ENCODE measurements at regions not wholly inside any gene's neighbourhood (a gene's known extent, or its start where the extent isn't known, plus 50 kb on each side); places are given as distances from the start of the nearest gene placed in this dataset.
"Not testable (repeated sequence)": the region's sequence is repeated elsewhere in the genome, so short reads cannot be mapped to it uniquely, and the experiment has no call there.

DNA sequence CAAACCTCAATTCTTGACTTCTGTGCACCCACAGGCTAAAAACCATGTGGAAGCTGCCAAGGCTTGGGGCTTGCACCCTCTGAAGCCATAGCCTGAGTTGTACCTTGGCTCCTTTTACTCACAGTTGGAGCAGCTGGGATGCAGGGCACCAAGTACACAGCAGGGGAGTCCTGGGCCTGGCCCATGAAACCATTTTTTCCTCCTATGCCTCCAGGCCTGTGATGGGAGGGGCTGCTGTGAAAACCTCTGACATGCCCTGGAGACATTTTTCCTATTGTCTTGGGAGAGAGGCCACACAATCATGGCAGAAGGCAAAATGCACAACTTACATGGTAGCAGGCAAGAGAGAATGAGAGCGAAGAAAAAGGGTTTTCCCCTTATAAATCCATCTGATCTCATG is 568.6 kb downstream of the SMARCA1 start:
- not testable (repeated sequence) for DNase-seq

DNA sequence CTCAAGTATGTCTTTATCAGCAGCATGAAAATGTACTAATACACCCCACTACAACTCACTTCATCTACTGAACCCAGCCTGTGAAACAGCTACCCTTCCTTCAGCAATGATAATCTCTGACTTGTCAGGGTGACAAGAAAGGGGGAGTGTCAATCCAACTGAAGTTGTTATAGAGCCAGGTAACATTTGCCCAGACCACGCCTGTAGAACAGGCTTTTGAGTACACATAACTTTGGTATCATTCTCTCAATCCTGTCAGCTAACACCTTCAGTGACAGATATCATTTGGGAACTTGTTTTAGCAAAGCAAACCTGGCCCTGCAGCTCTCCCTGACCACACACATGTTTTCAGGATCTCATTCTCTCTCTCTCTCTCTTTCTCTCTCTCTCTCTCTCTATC is 592.2 kb downstream of the SMARCA1 start:
- no peak for DNase-seq

DNA sequence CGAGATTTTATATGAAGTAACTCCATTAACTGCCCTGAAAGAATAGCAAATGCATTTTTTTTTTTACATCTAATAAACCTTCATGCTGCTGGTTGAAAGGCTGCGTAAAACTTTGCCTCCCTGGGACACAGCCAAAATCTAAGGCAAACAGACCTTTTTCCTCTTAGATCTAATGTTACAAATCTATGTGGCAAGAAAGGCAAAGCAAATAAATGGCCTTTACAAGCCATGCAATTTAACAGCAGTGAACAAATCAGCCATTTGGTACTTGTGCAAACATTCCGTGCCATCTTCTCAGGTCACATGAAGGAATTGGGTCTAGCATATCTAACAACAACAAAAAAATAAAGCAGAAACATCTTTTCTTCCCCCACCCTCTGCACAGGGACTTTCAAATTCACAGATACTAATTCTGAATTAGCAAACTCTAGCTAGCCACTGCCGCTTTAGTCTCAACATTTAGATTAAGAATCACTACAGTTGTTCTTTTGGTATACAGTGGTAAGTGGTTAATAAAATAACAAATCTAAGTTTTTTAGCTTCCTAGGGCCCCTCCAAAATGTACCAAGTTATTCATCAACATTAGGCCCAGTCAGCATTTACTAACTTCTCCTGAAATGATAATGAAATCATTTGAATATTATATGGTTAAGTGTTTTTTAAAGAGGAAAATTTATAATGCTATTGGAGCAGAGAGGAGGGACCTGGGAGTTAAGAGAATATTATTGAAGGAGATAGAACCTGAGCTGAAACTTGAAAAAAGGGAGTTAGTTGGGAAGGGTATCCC is 593.8 kb downstream of the SMARCA1 start:
- DNase-seq = no peak

DNA sequence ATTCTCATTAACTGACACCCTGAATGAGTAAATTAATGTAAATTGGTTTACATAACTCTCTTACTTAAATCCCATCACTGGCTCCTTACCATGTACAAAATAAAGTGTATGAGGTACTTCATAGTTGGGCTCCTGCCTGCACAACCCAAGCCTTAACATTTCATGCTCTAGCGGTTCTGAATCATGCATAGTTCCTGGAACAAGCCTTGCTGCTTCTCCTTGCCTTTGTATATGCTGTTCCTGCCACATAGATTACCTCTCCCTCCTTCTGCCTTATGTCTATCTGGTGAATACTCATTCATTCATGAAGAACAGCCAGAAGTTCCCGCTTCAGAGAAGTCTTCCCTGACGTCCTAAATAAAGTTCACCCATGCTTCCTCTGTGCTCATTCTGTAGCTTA is 594.7 kb downstream of the SMARCA1 start:
- no peak for DNase-seq

DNA sequence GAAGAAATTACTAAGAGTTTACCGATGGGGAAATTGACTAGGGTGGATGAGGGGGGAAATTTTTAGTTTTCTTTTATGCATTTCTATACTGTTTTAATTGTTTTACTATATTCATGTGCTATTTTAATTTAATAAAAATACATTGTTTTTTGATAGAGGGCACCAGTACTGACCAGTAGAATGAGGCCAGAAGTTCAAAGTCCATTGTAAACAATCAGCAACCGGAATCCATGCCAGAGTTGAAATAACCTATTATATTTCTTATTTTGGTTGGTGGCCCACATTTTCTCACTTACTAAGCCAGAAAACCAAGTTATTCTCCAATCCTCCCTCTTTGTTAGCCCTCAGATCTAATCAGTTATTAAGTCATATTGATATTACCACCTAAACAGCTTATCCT is 595.9 kb downstream of the SMARCA1 start:
- DNase-seq = no peak

DNA sequence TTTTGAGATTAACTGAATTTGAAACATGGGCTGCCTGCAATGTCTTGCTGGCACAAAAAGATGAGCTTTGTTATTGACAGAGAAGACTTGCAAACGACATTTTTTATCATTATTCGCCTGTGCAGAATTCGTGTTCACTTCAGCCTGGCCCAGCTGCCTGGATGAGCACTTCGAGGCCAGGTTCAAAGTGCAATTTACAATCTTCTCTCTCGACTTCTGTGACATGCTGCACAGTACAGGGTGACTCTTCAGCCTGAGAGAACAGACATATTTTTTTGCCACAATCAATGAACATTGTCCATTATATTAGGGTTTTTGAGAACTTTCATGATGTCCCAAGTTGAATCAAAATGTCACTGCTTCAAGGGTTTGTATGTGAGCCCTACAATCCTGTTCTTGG is 616.5 kb downstream of the SMARCA1 start:
- DNase-seq = no peak

DNA sequence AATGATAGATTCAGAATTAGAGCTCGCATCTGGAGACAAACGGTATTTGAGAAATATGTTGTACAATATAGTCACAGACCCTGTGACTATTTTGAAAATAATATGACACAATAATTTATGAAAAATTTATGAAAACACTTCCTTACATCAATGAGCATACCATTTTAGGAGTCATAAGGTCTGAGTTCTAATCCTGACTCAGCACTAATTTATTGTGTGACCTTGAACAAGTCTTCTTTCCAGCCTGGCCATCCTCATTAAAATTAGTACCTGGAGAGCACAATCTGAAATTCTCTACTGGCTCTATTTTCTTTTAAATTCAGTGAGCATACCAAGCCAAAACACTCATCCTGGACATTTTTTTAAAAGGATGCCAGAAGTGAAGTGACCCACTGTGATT is 622.3 kb downstream of the SMARCA1 start:
- DNase-seq = no peak

DNA sequence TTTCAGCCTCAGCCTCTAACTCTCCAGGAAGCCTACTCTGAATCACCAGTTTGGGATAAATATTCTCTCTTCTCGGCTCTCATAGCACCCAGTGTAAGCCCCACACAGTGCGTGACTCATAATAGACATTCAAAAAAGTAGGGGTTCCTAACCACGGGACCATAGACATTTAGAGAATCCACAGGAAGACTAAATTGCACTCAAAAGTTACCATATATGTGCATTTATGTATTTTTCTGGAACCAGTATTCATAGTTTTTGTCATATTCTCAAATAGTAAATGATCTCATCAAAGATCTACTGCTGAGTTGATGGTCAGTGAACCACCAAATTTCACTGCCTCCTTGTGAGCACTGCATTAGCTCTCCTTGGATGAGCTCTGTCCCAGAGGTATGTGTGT is 625.7 kb downstream of the SMARCA1 start:
- no peak for DNase-seq

DNA sequence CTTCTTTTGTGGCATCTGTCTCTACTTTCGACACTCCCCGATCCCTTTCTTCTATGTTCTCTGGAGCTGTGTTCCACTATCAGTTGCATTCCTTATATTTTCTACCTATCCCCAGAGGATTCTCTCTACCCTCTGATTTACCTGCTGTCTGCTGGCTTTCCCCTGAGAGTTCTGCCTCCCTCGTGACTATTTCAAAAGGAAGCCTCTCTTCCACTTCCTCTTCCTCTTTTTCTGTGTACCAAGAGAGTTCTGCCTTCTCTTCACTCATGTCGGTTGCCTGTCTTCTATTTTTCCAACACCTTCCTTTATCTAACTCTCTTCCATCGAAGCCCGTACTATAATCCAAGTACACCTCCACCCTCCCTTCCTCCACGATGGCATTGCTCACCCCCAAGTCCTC is 631.7 kb downstream of the SMARCA1 start:
- DNase-seq = no peak

DNA sequence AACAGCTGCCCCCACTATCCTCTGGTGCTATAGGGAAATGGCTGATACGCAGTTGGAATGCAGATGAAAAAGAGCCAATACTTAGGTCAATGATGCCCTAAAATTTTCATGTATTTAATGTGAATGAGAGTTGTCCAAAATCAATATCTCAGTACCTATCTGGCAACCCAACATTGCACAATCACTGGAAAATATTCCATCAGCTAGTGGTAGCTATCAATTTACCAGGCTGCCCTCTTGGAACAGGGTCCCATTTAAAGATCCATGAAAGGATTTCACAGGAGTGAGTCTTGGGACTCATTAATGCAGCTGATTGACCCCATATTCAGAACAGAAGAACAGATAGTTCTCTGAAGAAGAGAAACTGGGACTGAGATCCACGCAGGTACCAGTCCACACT is 638.9 kb downstream of the SMARCA1 start:
- DNase-seq = no peak

DNA sequence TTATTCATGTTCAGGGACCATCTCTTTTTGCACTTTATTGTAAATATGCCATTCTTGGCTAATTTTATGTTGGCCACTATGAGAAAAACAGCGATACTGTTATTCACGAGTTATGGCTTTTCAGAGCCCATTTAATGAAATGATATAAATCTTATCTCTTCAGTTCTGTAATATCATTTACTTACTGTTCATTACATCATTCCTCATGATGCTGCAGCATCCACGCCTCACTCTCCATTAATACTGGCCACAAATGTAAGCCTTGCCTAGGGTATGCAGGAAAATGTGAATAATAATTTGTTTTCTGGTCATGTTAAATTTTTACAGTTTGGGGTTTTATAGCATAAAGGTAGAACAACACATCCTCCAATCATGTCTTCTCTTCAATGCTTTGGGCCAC is 639.6 kb downstream of the SMARCA1 start:
- DNase-seq = no peak

DNA sequence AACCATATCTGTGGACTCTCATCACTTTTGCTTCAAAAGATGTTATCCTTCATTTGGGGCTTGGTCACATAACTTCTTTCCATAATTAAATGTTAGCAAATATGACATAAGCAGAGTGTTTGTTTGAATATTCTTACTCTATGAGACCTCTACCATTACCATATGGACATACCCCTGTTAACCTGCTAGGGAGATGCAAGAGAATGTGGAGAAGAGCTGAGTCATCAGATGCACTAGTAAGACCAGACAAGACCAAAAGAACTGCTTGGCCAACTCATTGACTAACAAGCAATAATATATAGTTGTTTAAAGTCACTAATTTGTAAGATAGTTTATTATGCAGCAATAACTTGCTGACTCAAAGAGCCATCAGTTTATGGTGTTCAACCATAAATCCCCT is 652.9 kb downstream of the SMARCA1 start:
- no peak for DNase-seq

DNA sequence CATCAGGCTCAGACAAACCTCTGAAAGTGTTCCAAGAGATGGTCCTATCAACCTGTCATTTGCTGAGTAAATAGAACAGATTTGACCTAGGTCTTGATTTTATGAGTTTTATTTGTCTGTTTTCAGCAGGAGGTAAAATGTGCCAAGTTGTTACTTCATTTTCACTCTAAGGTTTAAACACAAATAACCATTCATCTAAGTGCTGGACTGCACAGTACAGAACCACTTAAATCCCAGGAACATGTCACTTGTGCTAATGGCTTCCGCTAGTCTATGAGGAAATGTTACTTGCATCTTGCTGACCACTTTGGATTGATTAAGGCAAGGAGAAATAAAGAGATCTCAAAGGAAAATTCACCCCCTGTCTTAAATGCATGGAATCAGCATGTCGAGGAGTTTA is 660.7 kb downstream of the SMARCA1 start:
- DNase-seq = no peak

DNA sequence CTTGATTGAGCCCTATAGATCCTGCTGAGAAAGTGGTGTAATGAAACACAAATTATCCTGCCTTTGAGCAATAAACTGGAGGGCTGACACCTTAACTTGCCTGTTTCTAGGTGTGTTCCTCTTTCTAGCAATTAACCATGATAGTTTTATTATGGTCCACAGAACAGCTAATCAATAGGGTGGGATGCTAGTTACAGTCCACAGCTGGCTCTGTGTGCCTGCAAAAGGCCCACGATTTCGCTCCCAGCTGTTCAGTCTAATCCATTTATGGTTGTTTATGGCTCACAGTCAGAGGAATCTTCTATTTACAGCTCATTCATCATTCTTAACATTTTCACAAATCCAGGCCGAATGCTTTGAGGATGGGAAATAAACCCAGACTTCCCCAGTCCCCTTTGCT is 674.9 kb downstream of the SMARCA1 start:
- no peak for DNase-seq

DNA sequence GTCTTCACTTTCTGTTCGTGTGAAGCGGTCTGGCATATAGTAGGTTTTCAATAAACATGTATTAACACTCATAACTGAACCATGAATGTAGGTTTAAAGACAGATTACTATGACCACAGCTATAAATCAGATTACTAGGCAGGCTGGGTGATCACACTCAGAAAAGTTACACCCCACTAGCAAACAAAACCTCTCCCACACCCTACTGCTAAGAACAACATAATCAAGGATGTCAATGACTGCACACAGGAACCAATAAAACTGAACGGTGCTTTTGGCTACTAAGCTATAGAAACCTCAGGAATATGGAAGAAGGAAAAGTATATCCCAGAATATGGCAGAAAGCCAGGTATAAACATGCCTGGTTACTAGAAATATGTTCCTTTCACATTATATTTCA is 676.9 kb downstream of the SMARCA1 start:
- no peak for DNase-seq

DNA sequence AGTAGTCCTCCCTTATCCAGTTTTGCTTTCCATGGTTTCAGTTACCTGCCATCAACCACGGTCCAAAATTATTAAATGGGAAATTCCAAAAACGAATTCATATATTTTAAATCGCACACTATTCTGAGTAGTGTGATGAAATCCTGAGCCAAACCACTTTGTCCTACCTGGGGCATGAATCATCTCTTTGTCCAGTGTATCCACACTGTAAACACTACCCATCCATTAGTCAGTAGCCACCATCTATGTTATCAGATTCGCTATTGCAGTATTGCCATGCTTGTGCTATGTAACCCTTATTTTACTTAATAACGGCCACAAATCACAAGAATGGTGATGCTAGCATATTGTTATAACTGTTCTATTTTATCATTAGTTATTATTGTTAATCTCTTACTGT is 704.6 kb downstream of the SMARCA1 start:
- DNase-seq = no peak

DNA sequence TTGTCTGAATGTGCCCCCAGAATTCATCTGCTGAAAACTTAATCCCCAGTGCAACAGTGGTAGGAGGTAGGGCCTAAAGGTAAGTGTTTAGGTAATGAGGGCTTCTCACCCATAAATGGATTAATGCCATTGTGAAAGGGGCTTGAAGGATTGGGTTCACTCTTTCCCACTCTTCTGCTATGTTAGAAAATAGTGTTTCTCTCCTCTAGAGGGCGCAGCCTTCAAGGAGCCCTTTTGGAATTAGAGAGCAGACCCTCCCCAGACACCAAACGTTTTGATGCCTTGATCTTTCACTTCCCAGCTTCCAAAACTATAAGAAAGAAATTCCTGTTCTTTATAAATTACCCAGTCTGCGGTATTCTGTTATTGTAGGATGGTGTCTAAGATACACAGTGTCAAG is 706.4 kb downstream of the SMARCA1 start:
- DNase-seq = no peak

DNA sequence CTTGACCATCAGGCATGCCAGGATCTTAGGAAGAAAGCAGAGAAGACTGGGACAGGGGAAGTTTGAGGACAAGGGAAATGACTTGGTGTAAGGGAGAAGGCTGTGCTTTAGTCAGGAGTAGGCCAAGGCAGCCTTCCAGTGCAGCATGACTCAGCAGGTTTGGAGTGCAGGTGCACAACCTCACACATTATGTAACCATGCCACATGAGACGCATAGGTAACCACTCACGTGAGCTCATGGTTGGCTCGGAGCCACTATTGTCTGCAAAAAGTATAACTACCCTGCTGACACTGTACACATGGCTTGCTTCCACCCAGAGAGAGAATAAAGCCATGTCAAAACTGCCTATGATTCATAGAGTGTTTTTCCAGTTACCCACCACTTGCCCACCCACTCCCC is 715.9 kb downstream of the SMARCA1 start:
- peak in 1 of 5 experiments; percentile 10 for DNase-seq

DNA sequence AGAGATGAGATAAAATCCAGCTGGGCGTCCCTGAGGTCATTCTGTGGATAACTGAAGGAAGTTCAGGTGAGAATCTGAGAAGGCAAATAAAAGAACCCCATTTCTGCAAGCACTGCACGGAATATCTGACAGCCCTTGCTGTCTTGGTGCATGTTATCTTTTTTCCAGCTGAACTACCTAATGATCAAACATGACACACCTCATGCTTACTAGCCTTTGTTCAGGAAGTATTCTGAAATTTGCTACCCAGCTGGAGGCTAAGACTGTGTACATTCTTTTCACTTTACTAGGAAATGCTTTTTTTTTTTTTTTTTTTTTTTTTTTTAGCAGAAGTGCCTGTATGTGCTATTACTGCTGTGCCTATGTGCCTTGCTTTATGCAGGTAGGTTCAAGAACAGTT is 718.1 kb downstream of the SMARCA1 start:
- no peak for DNase-seq

DNA sequence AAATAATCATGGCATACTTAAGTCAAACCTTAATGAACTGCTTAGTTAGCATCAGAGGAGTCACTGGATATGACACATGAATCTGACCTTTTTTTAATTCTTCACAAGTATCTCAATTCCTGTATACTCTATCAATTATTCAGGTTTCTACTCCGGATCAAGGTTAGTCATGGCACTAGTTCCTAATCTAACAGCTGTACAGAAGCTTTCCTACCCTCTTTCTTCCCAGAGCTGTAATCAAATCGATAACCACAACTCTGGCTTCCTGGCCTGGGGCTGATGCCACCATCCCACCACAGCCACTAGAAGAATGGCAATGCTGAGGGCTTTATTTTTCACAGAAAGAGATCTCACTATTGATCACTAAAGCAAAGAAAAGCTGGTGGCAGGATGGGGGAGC is 718.5 kb downstream of the SMARCA1 start:
- no peak for DNase-seq

DNA sequence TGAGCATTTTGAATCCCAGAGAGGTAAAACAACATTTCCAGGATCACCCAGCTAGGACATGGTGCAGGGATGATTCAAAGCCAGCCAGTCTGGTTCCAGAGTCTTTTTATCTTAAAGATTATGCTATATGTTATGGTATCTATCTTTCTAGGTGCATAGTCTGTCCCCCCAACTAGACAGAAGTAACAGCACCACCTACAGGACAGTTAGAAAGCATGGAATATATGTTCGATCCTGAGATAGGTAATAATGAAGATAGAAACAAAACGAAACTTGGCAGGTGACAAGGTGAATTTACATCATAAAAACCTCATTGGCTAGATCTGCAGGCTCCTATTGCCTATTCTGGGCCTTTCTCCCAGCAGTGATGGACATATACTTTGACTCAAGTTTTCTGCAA is 723.2 kb downstream of the SMARCA1 start:
- no peak for DNase-seq

DNA sequence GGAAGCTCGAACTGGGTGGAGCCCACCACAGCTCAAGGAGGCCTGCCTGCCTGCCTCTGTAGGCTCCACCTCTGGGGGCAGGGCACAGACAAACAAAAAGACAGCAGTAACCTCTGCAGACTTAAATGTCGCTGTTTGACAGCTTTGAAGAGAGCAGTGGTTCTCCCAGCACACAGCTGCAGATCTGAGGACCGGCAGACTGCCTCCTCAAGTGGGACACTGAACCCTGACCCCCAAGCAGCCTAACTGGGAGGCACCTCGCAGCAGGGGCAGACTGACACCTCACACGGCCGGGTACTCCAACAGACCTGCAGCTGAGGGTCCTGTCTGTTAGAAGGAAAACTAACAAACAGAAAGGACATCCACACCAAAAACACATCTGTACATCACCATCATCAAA is 730.9 kb upstream of the ACTRT1 start:
- peak in 1 of 5 experiments; percentile 4 for DNase-seq

DNA sequence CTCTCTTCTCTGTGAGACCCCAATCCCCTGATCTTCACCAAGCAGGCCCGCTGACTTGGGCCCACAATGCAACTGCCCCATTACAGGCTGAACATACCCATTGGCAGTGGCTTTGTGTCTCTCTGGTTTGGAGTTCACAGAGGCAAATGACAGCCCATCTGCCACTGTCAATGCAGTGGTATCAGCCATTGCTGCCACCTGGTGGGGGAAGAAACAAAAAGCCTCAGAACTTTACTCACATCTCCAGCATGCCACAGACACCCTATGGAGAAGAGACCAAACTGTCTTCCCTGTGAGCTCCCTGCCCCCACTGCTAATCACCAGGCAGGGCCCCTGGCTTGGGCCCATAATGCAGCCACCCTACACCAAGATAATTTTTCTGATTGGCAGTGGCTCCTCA is 729.3 kb upstream of the ACTRT1 start:
- DNase-seq = peak in 1 of 5 experiments; percentile 38

DNA sequence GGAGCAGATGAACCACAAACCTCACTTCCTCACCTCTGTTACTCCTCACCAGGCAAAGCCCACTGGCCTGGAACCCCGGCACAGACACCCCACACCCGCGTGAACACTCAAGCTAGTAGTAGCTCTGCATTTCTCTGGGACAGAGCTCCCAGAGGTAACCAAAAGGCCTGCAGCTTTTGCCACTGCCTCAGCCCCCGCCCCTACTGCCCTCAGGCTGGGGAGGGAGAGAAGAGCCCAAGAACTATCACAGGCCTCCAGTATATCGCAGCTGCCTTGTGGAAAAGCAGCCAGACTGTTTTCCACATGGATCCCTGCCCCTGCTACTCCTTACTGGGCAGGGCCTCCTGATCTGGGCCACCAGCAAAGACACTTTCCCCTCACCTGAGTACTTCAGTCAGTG is 728.7 kb upstream of the ACTRT1 start:
- DNase-seq = no peak

DNA sequence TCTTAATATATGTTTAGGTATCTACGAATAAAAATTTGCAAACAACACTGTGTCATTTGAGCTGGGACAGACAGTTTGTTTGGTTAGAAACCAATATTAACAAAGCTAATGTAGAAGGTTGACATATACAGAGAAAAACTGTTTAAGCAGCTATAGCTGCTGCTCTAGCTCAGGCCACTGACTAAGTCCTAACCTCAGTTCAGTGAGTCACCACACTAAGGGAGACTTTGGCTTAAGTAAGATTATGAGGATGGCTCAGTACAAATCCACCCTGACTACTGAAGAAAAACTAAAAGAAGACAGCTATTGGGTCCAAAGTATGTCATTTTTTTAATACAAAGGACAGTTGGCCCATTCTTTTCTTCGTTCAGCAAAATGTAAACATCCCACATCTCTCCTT is 717.3 kb upstream of the ACTRT1 start:
- no peak for DNase-seq

All from T-helper 2 cell (primary cell).